ENCODE measurements at regions not wholly inside any gene's neighbourhood (a gene's known extent, or its start where the extent isn't known, plus 50 kb on each side); places are given as distances from the start of the nearest gene placed in this dataset.

GRCh38 chr2:18125303-18125702, 246.8 kb downstream of the KCNS3 start (continued):
- TF ChIP-seq TSHZ2 (CRISPR knock-in tag; IDR thresholded peaks at IDR 0.05) (peak; percentile 75; the same call in 1 of the 2 replicates), PATZ1 (CRISPR knock-in tag; IDR thresholded peaks at IDR 0.05; ENCODE audit: borderline replicate concordance) (no peak), ZNF565 (CRISPR knock-in tag; conservative IDR thresholded peaks at IDR 0.05; ENCODE audit: low read depth) (no peak)

- no peak for ATAC-seq
- no peak for TF ChIP-seq ZNF8 (CRISPR knock-in tag; IDR thresholded peaks at IDR 0.05)
- TF ChIP-seq ZNF70 (CRISPR knock-in tag; IDR thresholded peaks at IDR 0.05), result no peak
- TF ChIP-seq ZFP3 (CRISPR knock-in tag; IDR thresholded peaks at IDR 0.05), result no peak
- no peak for TF ChIP-seq ZNF565 (CRISPR knock-in tag; conservative IDR thresholded peaks at IDR 0.05; ENCODE audit: low read depth)
- TF ChIP-seq PATZ1 (CRISPR knock-in tag; IDR thresholded peaks at IDR 0.05; ENCODE audit: borderline replicate concordance), result no peak
- TF ChIP-seq CREB5 (CRISPR knock-in tag; IDR thresholded peaks at IDR 0.05; ENCODE audit: low read depth), result no peak
- TF ChIP-seq BACH2 (CRISPR knock-in tag; IDR thresholded peaks at IDR 0.05; ENCODE audit: borderline replicate concordance), result no peak
- no peak for TF ChIP-seq TCF4 (CRISPR knock-in tag; IDR thresholded peaks at IDR 0.05; ENCODE audit: borderline replicate concordance)
- TF ChIP-seq TSHZ2 (CRISPR knock-in tag; IDR thresholded peaks at IDR 0.05), result no peak
- no peak for TF ChIP-seq CSRNP3 (CRISPR knock-in tag; IDR thresholded peaks at IDR 0.05)
- TF ChIP-seq ZC3H10 (CRISPR knock-in tag; IDR thresholded peaks at IDR 0.05), result no peak
- no peak for TF ChIP-seq ISL1 (CRISPR knock-in tag; IDR thresholded peaks at IDR 0.05)
- TF ChIP-seq POU6F1 (CRISPR knock-in tag; IDR thresholded peaks at IDR 0.05; ENCODE audit: borderline replicate concordance, low read depth), result no peak
- no peak for TF ChIP-seq ARNTL (CRISPR knock-in tag; IDR thresholded peaks at IDR 0.05; ENCODE audit: borderline replicate concordance, low read depth)
- no peak for TF ChIP-seq TOX (CRISPR knock-in tag; IDR thresholded peaks at IDR 0.05; ENCODE audit: borderline replicate concordance)
- TF ChIP-seq CSDC2 (CRISPR knock-in tag; IDR thresholded peaks at IDR 0.05), result no peak
- TF ChIP-seq GLIS3 (CRISPR knock-in tag; IDR thresholded peaks at IDR 0.05), result no peak
- no peak for TF ChIP-seq ESRRG (CRISPR knock-in tag; IDR thresholded peaks at IDR 0.05)
- no peak for TF ChIP-seq ZFP30 (CRISPR knock-in tag; IDR thresholded peaks at IDR 0.05)
Measured at GRCh38 chr2:18124116-18124835, 245.8 kb downstream of the KCNS3 start.
